GM10266 (cell line): ENCODE measurements at regions not wholly inside any gene's neighbourhood (a gene's known extent, or its start where the extent isn't known, plus 50 kb on each side); places are given as distances from the start of the nearest gene placed in this dataset.
"Not testable (repeated sequence)": the region's sequence is repeated elsewhere in the genome, so short reads cannot be mapped to it uniquely, and the experiment has no call there.

ENCODE experiments used
- DNase-seq: peaks from one replicate; pipeline ENCODE4 v3.0.0; 2012; ENCODE audit errors: extremely low spot score
- TF ChIP-seq, protein P1 (sequence below): IDR thresholded peaks from 2 replicates; pipeline ENCODE4 v1.5.1; 2012; ENCODE audit warnings: mild to moderate bottlenecking, low read depth; ENCODE audit not compliant: control insufficient read depth, insufficient read depth; ENCODE audit errors: missing control alignments

DNA sequence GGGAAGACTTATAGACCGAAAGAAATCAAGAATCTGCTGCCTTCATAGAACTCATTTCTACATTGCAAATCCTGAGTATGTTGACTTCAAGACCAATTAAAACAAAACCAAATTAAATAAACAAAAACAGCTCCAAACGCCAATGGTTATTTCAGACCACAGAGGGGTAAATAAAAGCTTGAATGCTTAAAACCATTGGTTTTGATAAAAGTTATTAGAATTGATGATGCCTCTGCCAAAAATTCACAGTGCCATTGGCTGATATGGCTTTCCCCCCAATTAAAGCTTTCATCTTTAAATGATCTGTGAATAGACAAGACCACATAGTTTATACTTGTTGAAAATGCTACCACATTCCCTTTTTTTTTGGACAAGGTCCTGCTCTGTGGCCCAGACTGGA is 188.5 kb downstream of the NFKBIZ start:
- DNase-seq = no peak
- TF ChIP-seq, protein P1, sequence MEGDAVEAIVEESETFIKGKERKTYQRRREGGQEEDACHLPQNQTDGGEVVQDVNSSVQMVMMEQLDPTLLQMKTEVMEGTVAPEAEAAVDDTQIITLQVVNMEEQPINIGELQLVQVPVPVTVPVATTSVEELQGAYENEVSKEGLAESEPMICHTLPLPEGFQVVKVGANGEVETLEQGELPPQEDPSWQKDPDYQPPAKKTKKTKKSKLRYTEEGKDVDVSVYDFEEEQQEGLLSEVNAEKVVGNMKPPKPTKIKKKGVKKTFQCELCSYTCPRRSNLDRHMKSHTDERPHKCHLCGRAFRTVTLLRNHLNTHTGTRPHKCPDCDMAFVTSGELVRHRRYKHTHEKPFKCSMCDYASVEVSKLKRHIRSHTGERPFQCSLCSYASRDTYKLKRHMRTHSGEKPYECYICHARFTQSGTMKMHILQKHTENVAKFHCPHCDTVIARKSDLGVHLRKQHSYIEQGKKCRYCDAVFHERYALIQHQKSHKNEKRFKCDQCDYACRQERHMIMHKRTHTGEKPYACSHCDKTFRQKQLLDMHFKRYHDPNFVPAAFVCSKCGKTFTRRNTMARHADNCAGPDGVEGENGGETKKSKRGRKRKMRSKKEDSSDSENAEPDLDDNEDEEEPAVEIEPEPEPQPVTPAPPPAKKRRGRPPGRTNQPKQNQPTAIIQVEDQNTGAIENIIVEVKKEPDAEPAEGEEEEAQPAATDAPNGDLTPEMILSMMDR = no peak

GRCh38 chr3:102038477-102039142 is 189.3 kb downstream of the NFKBIZ start:
- peak; percentile 49 for DNase-seq
- TF ChIP-seq, protein P1 = no peak

DNA sequence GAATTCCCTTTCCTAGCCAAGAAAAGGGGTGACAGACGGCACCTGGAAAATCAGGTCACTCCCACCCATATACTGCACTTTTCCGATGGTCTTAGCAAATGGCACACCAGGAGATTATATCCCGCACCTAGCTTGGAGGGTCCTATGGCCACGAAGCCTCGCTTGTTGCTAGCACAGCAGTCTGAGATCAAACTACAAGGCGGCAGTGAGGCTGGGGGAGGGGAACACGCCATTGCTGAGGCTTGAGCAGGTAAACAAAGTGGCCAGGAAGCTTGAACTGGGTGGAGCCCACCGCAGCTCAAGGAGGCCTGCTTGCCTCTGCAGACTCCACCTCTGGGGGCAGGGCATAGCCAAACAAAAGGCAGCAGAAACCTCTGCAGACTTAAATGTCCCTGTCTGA is 190.8 kb downstream of the NFKBIZ start:
- DNase-seq = not testable (repeated sequence)

DNA sequence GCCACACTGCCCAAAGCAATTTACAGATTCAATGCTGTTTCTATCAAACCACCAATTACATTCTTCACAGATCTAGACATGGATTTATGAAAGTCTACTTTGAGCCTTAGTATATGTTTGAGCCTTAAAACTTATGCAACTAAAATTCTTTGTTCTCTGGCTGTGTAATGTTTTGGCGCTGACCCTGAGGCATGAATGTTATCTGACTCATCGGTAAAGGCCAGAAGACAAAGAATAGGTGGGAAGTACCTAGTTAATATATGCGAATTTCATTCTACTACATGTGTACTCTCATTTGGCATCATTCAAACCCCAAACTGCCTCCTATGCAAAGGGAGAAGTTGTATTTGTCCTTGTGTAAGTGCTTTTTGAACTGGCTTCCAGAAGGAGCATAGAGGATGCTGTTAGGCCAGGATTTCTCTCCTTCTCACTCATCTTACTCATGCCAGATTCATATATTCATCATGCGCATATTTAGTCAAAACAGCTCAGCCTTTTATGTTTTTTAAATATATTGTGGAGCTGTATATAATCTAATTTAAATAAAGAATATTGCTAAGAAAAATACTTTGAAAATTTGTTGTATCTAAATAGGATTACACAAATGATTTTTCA is 204.2 kb downstream of the NFKBIZ start:
- DNase-seq = peak; percentile 20
- TF ChIP-seq, protein P1 = no peak

- DNase-seq = no peak
- TF ChIP-seq, protein P1 = no peak
Measured at GRCh38 chr3:102054543-102055080, 205.3 kb downstream of the NFKBIZ start.

GRCh38 chr3:102057781-102058421 is 208.6 kb downstream of the NFKBIZ start:
- DNase-seq = peak; percentile 31
- TF ChIP-seq, protein P1 = no peak

DNA sequence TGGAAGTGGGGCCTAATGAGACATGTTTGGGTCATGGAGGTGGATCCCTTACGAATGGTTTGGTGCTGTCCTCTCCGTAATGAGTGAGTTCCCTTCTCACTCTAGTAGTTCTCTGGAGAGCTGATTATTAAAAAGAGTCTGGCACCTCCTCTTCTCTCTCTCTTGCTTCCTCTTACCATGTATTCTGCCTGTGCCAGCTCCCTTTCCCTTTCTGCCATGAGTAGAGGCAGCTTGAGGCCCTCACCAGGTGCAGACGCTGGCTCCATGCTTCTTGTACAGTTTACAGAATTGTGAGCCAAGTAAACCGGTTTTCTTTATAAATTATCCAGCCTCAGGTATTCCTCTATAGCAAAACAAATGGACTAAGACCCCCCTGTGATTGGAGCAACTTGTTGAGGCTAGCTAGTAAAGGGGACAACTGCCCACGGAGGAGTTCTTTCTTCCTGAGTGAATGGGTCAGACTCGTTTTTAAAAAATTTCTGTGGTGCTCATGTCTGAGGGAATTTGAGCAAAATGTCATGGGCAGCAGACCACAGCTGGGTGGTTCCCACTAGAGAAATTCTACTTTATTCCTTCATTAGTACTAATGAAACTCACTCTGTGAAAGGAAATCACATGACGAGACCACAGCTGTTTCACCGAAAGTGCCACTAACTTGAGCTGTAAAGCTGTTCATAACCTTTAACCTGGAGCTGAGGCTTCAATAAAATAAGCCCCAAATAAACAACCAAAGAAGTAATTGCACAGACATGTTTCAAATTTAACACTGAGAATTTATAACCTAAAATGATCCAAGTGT is 210.0 kb downstream of the NFKBIZ start:
- peak; percentile 55 for DNase-seq

More for the DNA sequence above, 210.0 kb downstream of the NFKBIZ start:
- TF ChIP-seq, protein P1 = no peak
